ENCODE measurements at regions not wholly inside any gene's neighbourhood (a gene's known extent, or its start where the extent isn't known, plus 50 kb on each side); places are given as distances from the start of the nearest gene placed in this dataset.

DNA sequence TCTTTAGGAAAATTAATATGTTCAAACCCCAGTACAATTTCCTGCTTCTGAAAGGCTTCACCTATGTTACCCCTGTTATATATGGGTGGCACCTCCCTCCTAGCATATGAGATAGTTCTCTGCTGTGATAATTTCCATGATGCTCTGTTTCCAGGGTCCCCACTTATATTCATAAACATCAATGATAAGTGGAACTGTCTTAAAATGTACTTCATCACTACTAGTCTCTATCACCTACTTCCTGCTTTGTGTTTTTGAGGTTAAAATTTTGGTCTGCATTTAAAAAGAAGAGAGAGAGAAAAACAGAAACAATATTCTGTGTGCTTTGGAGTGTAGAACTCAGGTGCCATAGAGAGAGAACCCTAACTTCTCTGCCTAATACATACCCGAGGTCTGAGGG, 234.7 kb downstream of the HTR1A start:
- no peak for DNase-seq (ENCODE audit: low read depth, low spot score)

DNA sequence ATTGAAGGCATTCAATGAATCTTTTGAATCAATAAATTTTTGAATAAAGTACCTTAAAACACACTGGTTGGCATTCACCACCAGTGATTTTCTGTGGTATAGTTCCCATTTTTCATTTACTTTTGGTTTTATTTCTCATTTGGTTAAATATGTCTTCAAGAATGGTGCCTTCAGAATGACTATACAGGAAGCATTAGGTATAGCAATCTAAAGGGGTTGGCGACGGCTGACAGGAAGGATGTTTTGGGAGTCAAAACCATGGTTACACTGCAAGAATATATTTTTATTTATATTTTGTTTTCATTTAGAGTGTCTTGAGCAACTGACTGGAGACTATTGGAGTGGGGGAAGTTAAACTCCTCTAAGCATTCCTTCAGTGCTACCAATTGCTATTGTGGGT, 235.7 kb downstream of the HTR1A start:
- DNase-seq (ENCODE audit: low read depth, low spot score), result no peak

DNA sequence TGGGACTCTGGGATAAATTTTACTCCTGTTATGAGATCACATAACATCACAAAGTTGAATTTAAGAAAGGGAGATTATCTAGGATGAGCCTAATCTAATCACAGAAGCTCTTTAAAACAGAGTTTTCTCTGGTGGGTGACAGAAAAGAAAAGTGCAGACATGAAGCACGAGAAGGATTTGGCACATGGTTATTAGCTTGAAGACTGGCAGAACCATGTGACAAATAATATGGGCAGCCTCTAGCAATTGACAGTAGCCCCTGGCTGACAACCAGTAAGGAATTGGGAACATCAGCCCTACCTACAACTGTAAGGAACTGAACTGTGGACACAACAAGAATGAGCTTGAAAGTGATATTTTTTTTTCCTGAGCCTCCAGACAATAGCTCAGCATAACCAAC, 243.1 kb downstream of the HTR1A start:
- DNase-seq (ENCODE audit: low read depth, low spot score), result no peak

DNA sequence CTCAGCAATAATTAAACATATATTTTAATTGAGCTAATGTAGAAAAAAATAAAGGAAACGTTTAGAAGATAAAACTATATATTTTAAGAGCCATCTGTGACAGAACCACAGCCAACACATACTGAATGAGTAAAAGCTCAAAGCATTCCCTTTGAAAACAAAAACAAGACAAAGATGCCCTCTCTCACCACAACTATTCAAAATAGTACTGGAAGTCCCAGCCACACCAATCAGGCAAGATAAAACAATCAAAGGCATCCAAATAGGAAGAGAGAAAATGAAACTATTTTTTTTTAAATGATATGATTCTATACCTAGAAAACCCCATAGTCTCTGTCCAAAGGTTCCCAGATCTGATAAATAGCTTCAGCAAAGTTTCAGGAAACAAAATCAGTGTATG, 262.0 kb downstream of the HTR1A start:
- DNase-seq (ENCODE audit: low read depth, low spot score), result peak; percentile 10

DNA sequence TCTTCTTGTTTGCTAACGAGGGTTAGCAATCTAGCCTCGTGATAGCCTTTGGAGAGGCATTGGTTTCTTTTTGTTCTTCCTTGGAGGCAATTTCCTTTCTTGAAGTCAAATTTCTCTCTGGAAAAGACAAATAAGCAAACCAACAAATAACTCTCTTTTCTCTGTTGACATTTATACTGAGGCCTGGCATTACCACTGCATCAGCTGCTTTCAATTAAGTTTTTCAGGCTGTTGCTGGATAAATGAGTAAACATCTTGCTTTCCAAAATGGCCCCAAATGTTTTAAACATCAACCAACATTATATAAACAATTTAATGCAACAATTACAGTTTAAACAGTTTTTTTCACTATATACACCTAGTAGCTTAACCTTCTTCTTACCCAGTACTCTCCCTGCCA, 264.4 kb downstream of the HTR1A start:
- DNase-seq (ENCODE audit: low read depth, low spot score), result no peak

DNA sequence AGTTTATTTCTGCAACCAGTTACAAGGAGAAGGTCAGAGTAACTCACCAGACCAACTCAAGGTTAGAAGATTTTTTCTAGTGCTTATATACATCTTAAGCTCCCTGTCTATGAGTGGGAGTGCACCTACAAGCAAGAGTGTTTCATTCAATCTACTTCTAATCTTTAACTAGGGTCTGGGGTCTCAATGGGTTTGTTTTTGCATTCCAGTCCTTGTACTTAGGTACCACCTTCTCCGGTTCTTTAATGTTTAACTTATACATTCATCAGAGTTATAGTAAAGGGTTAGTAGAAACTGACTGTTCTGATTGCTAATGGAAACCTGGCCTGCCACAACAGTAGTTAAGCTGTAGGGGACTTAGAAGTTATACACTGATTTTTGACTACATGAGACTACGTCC, 271.7 kb downstream of the HTR1A start:
- DNase-seq (ENCODE audit: low read depth, low spot score), result no peak

DNA sequence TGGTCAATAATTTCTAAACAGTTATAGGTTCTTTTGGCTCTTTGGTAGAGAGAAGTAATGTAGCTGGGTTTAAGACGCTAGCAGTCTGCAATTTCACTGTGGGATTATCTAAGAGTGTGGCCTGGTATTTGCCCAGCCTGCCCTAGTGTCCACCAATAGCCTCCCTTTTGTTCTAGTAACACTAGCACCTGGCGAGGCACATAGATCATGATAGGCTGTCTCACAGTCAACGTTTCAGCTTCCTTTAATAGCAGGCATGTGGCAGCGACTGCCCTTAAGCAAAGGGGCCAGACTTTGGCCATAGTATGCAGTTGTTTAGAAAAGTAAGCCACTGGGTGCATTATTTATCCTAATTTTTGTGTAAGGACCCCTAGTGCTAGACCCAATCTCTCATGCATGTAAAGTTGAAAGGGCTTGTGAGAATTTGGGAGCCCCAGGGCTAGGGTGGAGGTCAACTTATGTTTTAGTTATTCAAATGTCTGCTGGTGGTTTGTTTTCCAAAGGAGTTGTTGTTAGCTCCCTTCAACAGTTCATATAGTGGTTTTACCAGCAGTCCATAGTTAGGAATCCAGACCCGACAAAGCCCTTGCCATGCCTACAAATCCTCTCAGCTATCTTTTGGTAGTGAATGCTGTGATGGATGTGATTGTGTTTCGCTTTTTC, 274.3 kb downstream of the HTR1A start:
- no peak for DNase-seq (ENCODE audit: low read depth, low spot score)

DNA sequence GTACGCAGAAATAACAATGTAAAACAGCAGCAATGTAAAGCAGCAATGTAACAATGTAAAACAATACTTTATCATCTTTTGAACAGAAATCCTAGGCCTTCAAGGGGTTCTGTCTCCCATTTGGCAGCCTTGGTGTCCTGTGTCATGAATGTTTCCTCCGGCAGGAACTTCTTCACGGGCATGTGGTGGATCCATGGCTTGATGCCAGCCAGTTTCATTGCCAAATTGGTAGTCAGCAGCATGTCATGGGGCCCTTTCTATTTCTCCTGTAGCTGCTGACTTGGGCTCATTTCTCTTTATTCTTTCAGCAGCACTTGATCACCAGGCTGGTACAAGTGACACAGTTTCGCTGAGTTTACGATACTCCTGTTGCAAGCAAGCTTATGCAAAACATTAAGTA, 275.3 kb downstream of the HTR1A start:
- no peak for DNase-seq (ENCODE audit: low read depth, low spot score)

DNA sequence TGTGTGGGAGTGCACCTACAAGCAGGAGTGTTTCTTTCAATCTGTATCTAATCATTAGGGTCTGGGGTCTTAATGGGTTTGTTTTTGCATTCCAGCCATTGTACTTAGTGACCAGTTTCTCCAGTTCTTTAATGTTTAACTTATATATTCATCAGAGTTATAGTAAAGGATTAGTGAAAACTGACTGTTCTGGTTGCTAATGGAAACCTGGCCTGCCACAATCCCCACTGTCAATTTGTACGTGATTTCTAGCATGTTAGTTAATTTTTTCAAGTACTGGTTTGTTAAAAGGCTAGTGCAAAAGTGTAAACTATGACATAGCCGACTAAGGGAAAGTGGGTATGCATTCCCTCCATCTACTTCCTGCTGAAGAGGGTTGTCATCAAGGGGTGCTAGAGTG, 276.1 kb downstream of the HTR1A start:
- no peak for DNase-seq (ENCODE audit: low read depth, low spot score)

DNA sequence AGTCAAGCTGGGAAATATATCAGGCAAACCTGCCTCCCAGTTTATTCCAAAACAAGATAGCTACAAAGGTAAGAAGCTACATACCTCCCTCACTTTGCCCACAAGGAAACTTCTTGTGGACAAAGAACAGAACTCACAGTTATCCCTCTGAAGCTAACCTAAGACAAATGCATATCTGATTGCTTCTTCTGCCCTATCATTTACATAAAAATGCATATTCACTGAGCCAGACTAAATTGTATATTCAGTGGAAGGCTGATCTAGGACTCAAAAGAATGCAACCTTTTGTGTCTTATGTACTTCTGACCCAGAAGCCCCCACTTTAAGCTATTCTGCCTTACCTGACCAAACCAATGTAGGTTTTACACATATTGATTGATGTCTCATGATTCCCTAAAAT, 276.8 kb downstream of the HTR1A start:
- DNase-seq (ENCODE audit: low read depth, low spot score), result no peak

DNA sequence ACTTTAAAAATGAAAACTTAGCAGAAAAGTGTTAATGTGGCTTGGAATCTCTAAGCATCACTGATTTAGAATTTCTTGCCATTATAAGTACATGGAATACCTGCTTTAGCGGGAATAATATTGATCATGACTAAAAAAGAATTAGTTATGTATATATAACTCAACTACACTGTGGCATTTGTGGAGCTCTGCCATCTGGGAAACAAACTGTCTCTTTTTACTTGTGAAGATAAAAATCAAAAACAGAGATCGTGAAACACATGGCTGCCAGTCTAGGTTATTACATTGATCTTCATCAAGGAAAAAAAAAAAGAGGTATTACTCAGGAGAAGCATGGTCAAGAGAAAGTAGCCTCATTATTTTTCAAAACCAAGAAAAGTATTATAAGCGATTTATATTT, 287.4 kb downstream of the HTR1A start:
- DNase-seq (ENCODE audit: low read depth, low spot score), result no peak

DNA sequence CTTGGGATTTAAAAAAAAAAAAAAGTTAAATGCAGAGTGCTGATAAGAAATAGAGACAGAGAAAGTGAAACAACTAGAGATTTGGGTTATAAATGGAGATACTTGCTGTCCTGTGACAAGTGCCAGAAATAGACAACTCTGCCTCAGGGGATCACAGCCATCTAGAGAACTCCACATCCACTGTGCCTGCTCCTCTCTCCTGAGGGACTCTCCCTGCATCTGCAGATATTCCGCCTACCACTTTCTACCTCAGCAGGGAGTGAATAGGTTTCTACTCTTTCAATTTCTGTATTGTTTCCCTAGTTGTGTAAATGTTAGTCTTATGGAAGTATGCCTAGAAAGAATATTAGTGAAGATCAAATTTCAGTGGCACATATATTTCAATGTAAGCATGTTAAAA, 307.2 kb downstream of the HTR1A start:
- DNase-seq (ENCODE audit: low read depth, low spot score), result no peak

DNA sequence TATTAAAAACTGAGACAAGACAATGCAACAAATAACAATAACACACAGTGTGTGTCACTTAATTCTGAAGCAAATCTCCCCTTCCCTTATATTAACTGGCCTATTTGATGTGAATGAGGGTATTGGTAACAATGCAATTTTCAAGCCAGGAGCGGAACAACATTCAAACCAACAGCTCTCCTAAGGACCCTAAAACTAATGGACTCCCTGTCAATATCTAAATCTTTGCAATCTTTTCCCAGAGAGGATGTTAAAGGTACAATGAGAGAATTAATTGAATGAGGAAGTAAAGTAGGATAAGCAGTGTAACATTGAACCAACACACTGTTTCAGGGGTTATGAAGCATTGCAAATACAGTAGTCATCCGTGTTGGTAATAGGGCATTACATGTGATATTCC, 311.7 kb downstream of the HTR1A start:
- no peak for DNase-seq (ENCODE audit: low read depth, low spot score)

DNA sequence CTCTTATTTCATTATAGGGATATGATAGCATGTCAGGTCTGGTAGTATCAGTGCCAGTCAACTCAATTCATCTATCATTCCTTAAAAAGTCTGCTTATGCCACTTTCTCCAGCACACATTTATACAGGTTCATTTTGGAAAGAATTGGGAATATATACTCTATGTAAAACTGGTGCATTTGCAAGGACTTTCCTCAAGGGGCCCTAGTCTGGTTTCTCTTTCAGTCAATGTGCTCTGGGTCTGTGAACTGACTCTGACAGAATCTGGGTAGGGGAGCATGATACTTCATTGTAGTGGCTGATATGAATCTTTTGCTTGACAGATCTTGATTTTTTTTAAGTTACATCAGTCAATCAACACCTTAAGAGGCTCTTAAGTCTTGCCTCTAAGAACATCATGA, 313.9 kb downstream of the HTR1A start:
- DNase-seq (ENCODE audit: low read depth, low spot score), result no peak

DNA sequence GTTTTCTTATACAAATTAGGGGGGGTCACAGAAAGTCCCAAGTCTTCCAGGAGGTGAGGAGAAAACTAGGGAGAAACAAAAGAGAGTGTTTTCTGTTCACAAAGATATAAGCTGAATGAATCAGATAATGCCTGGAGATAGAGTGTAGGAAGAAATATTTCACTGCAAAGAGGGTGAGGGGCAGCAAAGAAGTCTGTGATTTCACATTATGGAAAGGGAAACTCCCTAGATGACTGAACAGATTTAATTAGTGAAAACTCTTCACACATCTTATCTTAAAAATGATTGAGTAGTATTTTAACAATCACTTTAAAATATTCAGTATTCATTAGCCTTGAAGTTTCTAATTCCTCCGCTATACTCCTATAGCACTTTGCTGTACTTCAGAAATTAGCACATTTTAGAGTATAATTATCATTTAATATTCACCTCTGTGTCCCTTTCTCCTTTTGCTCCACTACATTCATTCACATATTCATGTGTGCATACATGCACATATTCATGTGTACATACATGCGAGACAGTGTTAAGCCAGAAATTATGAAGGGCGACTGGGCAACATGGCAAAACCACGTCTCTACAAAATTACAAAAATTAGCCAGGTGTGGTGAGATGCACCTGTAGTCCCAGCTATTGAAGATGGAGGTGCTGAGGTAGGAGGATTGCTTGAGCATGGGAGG, 332.2 kb downstream of the HTR1A start:
- no peak for DNase-seq (ENCODE audit: low read depth, low spot score)

DNA sequence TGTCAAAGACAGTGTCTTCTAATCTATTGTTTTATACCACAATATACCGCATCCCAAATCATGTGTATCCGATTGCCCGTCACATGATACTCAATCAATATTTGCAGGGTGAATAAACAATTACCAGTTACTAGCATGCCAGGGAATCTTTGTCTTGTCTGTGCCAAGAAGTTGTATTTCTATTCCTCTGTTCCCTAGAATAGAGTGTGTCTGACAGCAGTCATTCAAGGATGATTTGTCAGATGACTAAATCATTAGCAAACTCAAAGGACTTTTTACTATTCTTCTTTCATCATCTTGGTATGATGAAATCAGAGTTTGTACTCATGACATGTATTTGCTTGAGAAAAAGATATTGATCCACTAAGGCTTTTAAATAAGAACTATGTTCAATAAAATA, 348.8 kb downstream of the HTR1A start:
- DNase-seq (ENCODE audit: low read depth, low spot score), result no peak

DNA sequence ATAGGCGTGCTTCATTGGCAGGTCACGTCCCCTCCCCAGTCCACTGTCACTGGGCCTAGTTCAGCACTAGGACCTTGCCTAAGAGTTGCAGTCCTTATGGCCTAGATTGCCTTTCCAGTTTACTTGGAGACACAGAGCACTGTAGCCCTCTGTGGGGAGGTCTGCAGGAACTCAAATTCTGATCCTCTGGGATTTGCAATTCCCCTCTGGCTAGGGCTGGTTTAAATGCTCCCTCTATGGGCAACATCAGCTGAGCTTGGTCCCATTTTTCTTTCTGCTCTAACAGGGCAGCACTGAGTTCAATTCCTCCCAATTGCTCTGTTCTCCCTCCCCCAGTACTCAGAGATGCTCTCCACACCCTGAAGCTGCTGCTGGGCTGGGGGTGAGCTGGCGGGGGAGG, 358.2 kb downstream of the HTR1A start:
- no peak for DNase-seq (ENCODE audit: low read depth, low spot score)

DNA sequence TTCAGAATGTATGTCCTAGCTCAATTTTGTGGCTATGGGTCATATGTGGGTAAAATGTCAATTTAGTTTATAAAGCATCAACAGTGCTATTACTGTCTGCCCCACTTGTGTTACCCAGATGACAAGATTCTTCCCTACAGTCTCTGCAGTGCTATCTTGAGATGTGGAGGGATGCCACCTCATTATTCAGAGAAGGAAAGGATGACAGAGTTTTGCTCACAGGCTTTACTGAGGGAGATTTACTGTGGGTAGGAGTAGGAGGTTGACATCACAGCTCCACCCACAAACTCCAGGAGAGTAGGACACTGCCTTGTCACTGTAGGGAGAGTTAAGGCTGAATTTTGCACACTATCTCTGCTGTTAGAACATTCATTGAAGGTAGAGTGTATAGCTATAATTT, 359.3 kb downstream of the HTR1A start:
- no peak for DNase-seq (ENCODE audit: low read depth, low spot score)

DNA sequence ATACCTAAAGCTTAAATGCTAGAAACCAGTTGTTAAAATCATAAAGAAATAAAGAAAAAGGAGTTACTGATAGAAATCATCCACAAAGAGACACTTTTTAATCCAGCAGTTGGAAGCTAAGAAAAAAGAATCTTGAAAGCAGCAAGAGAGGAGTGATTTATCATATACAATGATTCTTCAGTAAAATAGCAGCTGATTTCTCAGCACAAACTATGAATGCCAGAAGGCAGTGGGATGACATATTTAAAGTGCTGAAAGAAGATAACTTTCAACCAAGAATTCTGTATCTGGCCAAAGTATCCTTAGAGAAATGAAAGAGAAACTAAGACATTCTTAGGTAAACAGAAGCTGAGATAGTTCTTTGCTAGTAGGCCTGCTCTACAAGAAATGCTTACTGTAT, 366.0 kb downstream of the HTR1A start:
- DNase-seq (ENCODE audit: low read depth, low spot score), result no peak

DNA sequence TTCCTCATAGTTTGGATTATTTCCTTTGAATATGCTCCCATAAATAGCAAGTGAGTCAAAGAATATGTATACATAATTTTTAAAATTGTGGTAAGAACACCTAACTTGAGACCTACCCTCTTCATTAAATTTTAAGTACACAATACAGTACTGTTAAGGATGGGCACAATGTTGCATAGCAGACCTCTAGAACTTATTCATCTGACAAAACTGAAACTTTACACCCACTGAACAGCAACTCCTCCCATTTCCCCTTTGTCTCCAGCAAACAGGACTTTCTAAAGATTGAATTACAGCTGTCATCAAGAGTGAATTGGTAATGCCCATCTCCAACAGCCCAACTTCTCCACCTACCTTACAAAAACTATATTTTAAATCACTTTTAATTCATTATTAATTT, 388.9 kb downstream of the HTR1A start:
- DNase-seq (ENCODE audit: low read depth, low spot score), result no peak

DNA sequence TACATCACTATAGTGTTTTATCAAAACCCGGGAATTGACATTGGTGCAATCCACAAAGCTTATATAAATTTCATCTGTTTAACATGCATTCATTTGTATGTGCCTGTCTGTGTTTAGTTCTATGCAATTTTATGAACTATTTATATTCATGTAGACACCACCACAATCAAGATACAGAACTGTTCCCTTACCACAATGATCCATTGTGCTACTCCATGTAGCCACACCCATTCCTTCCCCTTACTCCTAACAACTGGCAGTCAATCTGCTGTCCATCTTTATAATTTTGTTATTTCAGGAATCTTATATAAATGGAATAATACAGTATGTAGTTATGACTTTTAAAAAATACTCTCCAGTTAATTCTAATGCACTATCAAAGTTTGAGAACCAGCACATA, 389.5 kb downstream of the HTR1A start:
- no peak for DNase-seq (ENCODE audit: low read depth, low spot score)

DNA sequence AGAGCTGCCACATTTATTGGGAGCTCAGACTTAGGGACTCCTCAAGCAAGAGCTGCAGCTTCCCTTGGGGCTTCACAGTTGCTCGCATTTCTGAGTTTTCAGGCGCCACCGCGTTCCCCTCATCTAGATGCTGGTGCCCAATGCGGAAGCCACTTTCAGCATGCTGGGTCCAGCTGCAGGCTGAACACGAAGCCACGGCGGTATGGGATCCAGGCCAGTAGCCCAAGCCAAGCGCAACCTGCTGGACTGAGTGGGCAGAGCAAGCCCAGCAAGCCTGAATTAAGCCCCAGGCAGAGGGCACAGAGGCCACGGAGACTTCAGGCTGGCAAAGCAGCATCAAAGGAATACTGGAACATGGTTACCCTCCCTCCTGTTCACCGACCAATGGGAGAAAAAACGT, 391.5 kb downstream of the HTR1A start:
- no peak for DNase-seq (ENCODE audit: low read depth, low spot score)

DNA sequence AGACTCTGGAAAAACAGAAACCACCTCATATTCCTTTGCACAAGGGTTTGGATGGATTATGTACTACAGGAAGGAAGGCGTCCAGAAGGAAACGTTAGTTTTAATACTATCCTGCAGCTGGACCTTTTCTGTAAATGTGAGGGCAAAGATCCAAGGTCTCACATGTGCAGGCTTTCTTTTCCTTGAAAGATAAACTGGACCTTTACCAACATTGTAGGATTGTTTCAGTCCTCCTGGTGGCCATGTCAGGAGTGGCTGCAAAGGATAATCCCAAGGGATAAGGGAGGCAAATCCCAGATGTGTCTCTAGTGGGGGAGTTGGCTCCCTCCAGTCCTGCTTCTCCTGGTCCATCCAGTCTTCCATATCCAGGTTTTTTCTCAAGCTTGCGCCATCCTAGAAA, 397.5 kb downstream of the HTR1A start:
- no peak for DNase-seq (ENCODE audit: low read depth, low spot score)

Measured in astrocyte of the hippocampus (primary cell).